Keratinocyte (primary cell): ENCODE measurements at regions not wholly inside any gene's neighbourhood (a gene's known extent, or its start where the extent isn't known, plus 50 kb on each side); places are given as distances from the start of the nearest gene placed in this dataset.

ENCODE experiments used
- EZH2 ChIP-seq: IDR thresholded peaks from one replicate; pipeline ENCODE4 v1.6.1; 2012; ENCODE audit warnings: inconsistent platforms, mild to moderate bottlenecking, low read length, moderate library complexity
- TF ChIP-seq, protein P1 (sequence below), 3 experiments: IDR thresholded peaks in 1 of 3; conservative IDR thresholded peaks in 1 of 3; optimal IDR thresholded peaks in 1 of 3; 2 replicates in 2 of 3; 3 replicates in 1 of 3; pipeline versions ENCODE3 to v1.5.1; 2011; ENCODE audit warnings: low read length in 3 of 3, mild to moderate bottlenecking in 3 of 3, moderate library complexity in 2 of 3, control low read depth in 1 of 3, inconsistent platforms in 1 of 3; ENCODE audit not compliant: insufficient read depth in 2 of 3; ENCODE audit errors: extremely low read depth in 1 of 3

DNA sequence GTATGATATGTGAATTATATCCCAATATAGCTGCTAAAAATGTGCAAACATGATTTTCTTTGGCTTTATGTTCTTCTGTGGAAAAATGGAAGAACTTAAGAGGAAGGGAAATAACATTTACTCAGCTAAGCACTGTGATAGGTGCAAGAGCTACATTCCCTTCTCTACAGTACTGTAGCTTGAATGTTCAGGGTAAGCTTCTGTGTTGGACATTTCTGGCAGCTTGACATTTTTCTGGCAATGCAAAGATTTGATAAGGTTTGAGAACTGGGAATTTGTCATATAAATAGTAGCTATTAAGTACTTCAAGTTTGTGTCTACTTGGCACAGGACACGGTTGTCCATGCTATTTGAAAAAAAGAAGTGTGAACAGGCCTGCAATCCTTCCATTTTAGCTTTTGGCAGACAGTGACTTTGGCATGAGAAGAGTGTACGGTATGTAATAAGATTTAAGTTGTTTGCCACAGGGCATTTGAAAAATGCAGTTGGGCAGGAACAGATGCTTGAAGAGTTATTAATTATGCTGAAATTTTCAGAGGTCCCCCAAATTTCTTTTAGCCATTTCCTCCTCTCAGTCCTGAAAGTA is 77.6 kb downstream of the KIF4B start:
- TF ChIP-seq, protein P1, sequence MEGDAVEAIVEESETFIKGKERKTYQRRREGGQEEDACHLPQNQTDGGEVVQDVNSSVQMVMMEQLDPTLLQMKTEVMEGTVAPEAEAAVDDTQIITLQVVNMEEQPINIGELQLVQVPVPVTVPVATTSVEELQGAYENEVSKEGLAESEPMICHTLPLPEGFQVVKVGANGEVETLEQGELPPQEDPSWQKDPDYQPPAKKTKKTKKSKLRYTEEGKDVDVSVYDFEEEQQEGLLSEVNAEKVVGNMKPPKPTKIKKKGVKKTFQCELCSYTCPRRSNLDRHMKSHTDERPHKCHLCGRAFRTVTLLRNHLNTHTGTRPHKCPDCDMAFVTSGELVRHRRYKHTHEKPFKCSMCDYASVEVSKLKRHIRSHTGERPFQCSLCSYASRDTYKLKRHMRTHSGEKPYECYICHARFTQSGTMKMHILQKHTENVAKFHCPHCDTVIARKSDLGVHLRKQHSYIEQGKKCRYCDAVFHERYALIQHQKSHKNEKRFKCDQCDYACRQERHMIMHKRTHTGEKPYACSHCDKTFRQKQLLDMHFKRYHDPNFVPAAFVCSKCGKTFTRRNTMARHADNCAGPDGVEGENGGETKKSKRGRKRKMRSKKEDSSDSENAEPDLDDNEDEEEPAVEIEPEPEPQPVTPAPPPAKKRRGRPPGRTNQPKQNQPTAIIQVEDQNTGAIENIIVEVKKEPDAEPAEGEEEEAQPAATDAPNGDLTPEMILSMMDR (optimal IDR thresholded peaks at IDR 0.05 in 1 of 3, IDR thresholded peaks at IDR 0.05 in 1 of 3, conservative IDR thresholded peaks at IDR 0.05 in 1 of 3; ENCODE audit: extremely low read depth in 1 of 3, insufficient read depth in 2 of 3, low read length in 3 of 3), result no peak
- TF ChIP-seq EZH2, result no peak
